Central memory CD8-positive, alpha-beta T cell (primary cell): ENCODE measurements at regions not wholly inside any gene's neighbourhood (a gene's known extent, or its start where the extent isn't known, plus 50 kb on each side); places are given as distances from the start of the nearest gene placed in this dataset.
A peak's percentile ranks its signal among the peaks of the same experiment; 100 is the strongest.
"Not testable (repeated sequence)": the region's sequence is repeated elsewhere in the genome, so short reads cannot be mapped to it uniquely, and the experiment has no call there.

Experiments
- ATAC-seq: fragments of 150-1000 bp; cut with Tn5 transposase; replicated peaks from 2 replicates; pipeline ENCODE4 v1.10.0; 2022; ENCODE audit warnings: mild to moderate bottlenecking, moderate FRiP score, moderate number of reproducible peaks; ENCODE audit not compliant: poor library complexity, severe bottlenecking; ENCODE audit errors: extremely low read depth
- DNase-seq, 2 donors: peaks; one replicate each; pipeline ENCODE4 v3.0.0; 2021; ENCODE audit warnings: low spot score in 2 of 2
- H3K27ac Mint-ChIP-seq: one replicate; pipeline ENCODE4 v1.8.0; 2022; ENCODE audit warnings: low read depth, mild to moderate bottlenecking, moderate library complexity, mixed read lengths
- H3K27me3 Mint-ChIP-seq: one replicate; pipeline ENCODE4 v1.8.0; 2022; ENCODE audit warnings: mixed read lengths
- H3K36me3 Mint-ChIP-seq: one replicate; pipeline ENCODE4 v1.8.0; 2022; ENCODE audit warnings: mild to moderate bottlenecking, moderate library complexity, mixed read lengths; ENCODE audit not compliant: insufficient read depth
- H3K4me1 Mint-ChIP-seq: one replicate; pipeline ENCODE4 v1.8.0; 2022; ENCODE audit warnings: mixed read lengths
- H3K4me3 Mint-ChIP-seq: one replicate; pipeline ENCODE4 v1.8.0; 2022; ENCODE audit warnings: mild to moderate bottlenecking, moderate library complexity, mixed read lengths
- H3K9me3 Mint-ChIP-seq: one replicate; pipeline ENCODE4 v1.8.0; 2022; ENCODE audit warnings: mixed read lengths

DNA sequence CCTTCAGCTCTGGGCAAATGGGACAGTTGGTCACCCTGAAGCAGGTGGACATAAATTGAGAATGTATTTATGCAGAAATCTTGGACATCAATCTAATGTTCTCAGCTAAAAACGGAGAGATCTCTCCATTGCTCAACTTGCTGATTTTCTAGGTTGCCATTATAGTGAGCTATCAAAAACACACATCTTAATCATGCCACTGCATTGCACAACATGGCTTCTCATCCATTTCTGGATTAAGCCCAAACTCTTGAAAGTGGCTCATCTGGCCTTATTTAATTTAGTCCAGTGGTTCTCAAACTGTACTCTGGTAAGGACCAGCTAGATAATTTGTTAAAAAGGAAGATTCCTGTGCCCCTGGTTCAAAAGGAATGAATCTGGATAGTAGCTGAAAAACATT lies 324.9 kb upstream of the CITED2 start:
- no peaks in the 10 kb centered on the region for H3K4me1 Mint-ChIP-seq
- no peaks in the 10 kb centered on the region for H3K36me3 Mint-ChIP-seq
- H3K27me3 Mint-ChIP-seq = no peaks in the 10 kb centered on the region
- no peak overlapping the region for H3K27ac Mint-ChIP-seq
- ATAC-seq (no peak), DNase-seq (no peak)
- no peaks in the 10 kb centered on the region for H3K9me3 Mint-ChIP-seq
- no peak overlapping the region for H3K4me3 Mint-ChIP-seq

GRCh38 chr6:139698526-139699176 lies 324.2 kb upstream of the CITED2 start:
- H3K36me3 Mint-ChIP-seq = no peaks in the 10 kb centered on the region

DNA sequence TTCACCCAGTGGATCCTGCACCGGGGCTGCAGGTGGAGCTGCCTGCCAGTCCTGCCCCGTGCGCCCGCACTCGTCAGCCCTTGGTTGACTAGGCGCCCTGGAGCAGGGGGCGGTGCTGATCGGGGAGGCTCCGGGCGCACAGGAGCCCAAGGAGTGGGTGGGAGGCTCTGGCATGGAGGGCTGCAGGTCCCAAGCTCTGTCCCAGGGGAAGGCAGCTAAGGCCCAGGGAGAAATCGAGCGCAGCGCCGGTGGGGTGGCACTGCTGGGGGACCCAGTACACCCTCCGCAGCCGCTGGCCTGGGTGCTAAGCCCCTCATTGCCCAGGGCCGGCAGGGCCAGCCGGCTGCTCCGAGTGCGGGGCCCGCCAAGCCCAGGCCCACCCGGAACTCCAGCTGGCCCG lies 323.4 kb upstream of the CITED2 start:
- not testable (repeated sequence) for H3K27ac Mint-ChIP-seq, H3K4me3 Mint-ChIP-seq, ATAC-seq, H3K27me3 Mint-ChIP-seq, H3K36me3 Mint-ChIP-seq, H3K9me3 Mint-ChIP-seq, DNase-seq, H3K4me1 Mint-ChIP-seq

More at GRCh38 chr6:139698526-139699176, 324.2 kb upstream of the CITED2 start:
- Mint-ChIP-seq H3K27me3 (no peaks in the 10 kb centered on the region), H3K27ac (no peak overlapping the region), H3K4me1 (no peaks in the 10 kb centered on the region), H3K4me3 (no peak overlapping the region), H3K9me3 (no peaks in the 10 kb centered on the region)
- ATAC-seq = no peak
- DNase-seq = no peak

- not testable (repeated sequence) for H3K27me3 Mint-ChIP-seq, H3K27ac Mint-ChIP-seq, DNase-seq, H3K36me3 Mint-ChIP-seq, ATAC-seq, H3K9me3 Mint-ChIP-seq, H3K4me1 Mint-ChIP-seq
- H3K4me3 Mint-ChIP-seq = peak overlapping the region; percentile 69
Observed at GRCh38 chr6:139696991-139697390, 322.5 kb upstream of the CITED2 start.

- H3K4me1 Mint-ChIP-seq = no peaks in the 10 kb centered on the region
Observed at GRCh38 chr6:139695361-139695760, 320.9 kb upstream of the CITED2 start.

DNA sequence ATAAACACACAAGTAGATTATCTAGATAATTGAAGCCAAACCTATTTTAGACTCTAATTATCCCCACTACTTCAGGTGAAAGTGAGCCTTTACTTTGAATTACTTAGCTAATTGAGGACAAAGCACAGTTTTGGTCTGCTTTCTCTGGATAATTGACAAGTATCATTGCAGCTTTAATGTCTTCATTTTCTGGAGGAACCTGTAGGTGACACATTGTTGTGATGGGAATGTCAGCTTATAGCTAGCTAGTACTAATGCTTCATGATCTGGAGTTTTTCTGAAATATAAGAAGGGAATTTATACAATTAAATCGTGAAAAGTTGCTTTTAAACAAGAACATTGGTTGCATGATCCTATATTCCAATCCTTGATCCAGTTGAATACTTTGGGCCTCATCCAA lies 319.3 kb upstream of the CITED2 start:
- Mint-ChIP-seq H3K4me1 (no peaks in the 10 kb centered on the region), H3K27me3 (no peaks in the 10 kb centered on the region), H3K4me3 (no peak overlapping the region), H3K9me3 (no peaks in the 10 kb centered on the region), H3K36me3 (no peaks in the 10 kb centered on the region), H3K27ac (no peak overlapping the region)
- ATAC-seq = no peak
- no peak for DNase-seq

More at GRCh38 chr6:139695361-139695760, 320.9 kb upstream of the CITED2 start:
- H3K27ac Mint-ChIP-seq = no peak overlapping the region
- no peak overlapping the region for H3K4me3 Mint-ChIP-seq
- ATAC-seq = no peak
- no peaks in the 10 kb centered on the region for H3K36me3 Mint-ChIP-seq
- no peaks in the 10 kb centered on the region for H3K9me3 Mint-ChIP-seq
- DNase-seq = no peak
- no peaks in the 10 kb centered on the region for H3K27me3 Mint-ChIP-seq

DNA sequence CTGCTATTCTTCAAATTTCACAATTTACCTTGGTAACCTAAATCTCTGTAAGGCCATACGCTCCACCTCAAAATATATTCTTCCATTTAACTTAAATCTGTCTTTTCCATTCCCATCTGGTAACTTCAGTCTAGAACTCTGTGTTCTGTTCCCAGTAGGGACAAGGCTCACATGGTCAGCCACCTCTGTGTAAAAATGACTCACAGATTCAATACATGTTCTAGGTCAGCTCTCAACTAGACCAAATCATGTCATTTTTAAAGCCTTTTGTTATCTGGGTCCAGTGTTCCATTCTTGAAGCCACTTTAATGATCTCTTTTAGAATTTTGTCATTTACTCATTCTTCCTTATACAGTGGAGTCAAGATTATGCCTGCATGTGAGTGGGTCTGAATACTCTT lies 315.6 kb upstream of the CITED2 start:
- no peak overlapping the region for H3K4me3 Mint-ChIP-seq
- H3K27me3 Mint-ChIP-seq = peaks cover 15% of the 10 kb centered on the region
- H3K4me1 Mint-ChIP-seq = no peaks in the 10 kb centered on the region
- ATAC-seq (no peak), DNase-seq (no peak)
- no peaks in the 10 kb centered on the region for H3K9me3 Mint-ChIP-seq
- no peak overlapping the region for H3K27ac Mint-ChIP-seq
- no peaks in the 10 kb centered on the region for H3K36me3 Mint-ChIP-seq

- ATAC-seq (no peak), DNase-seq (no peak)
- no peak overlapping the region for H3K4me3 Mint-ChIP-seq
- H3K9me3 Mint-ChIP-seq = no peaks in the 10 kb centered on the region
- H3K27ac Mint-ChIP-seq = no peak overlapping the region
- H3K27me3 Mint-ChIP-seq = peaks cover 15% of the 10 kb centered on the region
- no peaks in the 10 kb centered on the region for H3K36me3 Mint-ChIP-seq
- no peaks in the 10 kb centered on the region for H3K4me1 Mint-ChIP-seq
Observed at GRCh38 chr6:139687055-139687454, 312.6 kb upstream of the CITED2 start.

DNA sequence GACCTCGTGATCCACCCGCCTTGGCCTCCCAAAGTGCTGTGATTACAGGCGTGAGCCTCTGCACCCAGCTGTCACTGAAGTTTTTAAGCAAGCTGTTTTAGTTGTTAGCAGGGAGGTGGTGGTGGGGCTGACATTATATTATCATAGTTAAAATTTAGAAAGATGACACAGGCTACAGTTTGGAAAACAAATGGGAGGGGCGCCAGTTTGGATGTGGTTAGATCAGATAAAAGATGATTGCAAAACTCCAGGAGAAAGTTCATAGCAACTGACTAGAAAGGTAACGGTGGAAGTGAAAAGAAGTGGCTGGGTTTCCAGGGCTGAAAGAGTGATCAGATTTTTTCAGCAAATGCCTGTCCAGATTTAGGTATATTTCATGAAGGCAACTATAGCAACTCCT lies 311.9 kb upstream of the CITED2 start:
- no peak overlapping the region for H3K4me3 Mint-ChIP-seq
- no peaks in the 10 kb centered on the region for H3K9me3 Mint-ChIP-seq
- H3K27me3 Mint-ChIP-seq = peaks cover 15% of the 10 kb centered on the region
- H3K27ac Mint-ChIP-seq = no peak overlapping the region
- DNase-seq (no peak), ATAC-seq (no peak)
- H3K36me3 Mint-ChIP-seq = no peaks in the 10 kb centered on the region
- no peaks in the 10 kb centered on the region for H3K4me1 Mint-ChIP-seq

DNA sequence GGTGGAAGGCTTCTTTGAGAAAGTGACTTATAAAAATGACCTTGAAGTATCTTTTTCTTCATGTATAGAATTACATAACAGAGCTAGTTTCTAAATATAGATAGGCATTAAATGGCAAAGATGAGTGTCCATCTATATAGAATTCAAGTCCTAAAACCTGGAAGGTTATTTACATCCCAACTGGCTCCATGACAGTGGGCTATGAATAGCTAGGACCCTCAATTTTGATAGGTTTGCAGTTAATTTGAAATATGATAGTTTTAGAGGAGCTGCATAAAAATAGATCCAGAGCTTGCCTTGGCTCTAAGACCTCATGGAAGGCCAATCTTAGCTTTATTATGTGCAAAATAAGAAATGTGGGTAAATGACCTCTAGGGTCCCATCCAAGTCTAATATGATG lies 310.6 kb upstream of the CITED2 start:
- Mint-ChIP-seq H3K4me1 (no peaks in the 10 kb centered on the region), H3K27me3 (peaks cover 15% of the 10 kb centered on the region), H3K4me3 (no peak overlapping the region), H3K27ac (no peak overlapping the region), H3K36me3 (no peaks in the 10 kb centered on the region), H3K9me3 (no peaks in the 10 kb centered on the region)
- ATAC-seq (no peak), DNase-seq (no peak)

DNA sequence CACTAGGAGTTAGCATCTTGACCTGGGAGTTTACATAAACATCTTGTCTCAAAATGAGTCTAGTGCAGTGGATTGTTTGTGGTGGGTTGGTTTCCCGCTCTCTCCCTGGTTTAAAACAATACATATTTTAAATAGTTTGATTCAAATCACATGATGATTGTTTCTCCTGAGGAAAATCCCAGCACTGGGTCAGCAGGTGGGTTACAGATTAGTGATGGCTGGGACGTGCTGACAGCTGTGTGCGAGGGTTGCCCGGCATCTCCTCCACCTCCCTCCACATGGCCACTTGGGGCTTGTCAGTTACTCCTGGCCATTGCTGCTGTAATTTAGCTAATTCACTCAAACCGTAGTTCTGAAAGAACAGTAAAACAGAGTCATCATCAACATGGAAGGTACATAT lies 306.4 kb upstream of the CITED2 start:
- DNase-seq = no peak
- H3K9me3 Mint-ChIP-seq = no peaks in the 10 kb centered on the region
- H3K4me3 Mint-ChIP-seq = no peak overlapping the region
- no peak for ATAC-seq
- H3K27ac Mint-ChIP-seq = no peak overlapping the region
- no peaks in the 10 kb centered on the region for H3K27me3 Mint-ChIP-seq
- no peaks in the 10 kb centered on the region for H3K4me1 Mint-ChIP-seq
- no peaks in the 10 kb centered on the region for H3K36me3 Mint-ChIP-seq

DNA sequence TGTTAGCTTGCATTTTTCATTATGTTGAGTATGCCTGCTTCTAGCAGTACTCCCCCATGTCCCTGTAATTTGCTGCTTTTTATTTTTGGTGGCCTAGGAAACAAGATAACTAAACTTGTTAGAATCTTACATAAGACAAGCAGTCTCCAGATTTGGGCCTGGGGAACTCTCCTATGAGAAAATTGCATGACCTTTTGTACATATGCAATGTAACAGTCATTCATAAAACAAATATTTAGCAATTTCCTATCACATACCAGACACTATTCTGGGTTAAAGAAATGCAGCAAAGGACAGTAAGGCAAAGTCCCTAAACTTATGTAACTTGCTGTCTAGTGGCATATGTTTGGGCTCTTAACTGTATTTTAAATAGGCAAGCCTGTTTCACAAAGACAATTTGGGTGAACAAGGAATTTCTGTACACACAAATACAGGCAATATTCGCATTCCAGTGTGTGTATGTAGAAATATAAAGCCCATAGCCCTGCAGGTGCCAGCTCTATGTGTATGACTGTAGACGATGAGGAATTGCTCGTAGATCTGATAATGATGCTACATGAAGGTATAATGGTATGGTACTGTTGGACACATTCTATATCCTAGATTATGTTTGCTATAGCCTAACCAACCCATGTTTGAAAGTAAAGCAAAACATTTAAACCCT lies 305.2 kb upstream of the CITED2 start:
- H3K27me3 Mint-ChIP-seq = no peaks in the 10 kb centered on the region

DNA sequence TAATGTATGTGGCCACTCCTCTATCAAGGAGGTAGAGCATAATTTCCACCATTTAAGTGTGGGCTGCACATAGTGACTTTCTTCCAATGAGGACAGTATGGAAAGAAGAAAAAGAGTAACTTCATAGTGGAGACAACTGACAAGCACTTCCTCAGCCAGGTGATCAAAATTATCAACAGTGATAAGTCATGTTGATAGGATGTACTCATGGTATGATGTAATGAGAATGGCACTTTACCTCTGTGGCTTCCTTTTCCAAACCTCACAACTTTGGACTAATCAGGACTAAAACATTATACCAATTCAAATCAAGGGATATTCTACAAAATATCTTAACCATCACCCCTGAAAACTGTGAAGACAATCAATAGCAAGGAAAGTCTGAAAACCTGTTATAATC lies 302.3 kb upstream of the CITED2 start:
- Mint-ChIP-seq H3K27me3 (no peaks in the 10 kb centered on the region), H3K4me1 (no peaks in the 10 kb centered on the region), H3K36me3 (no peaks in the 10 kb centered on the region), H3K9me3 (no peaks in the 10 kb centered on the region), H3K27ac (no peak overlapping the region), H3K4me3 (no peak overlapping the region)
- DNase-seq = no peak
- no peak for ATAC-seq

More for the DNA sequence above, 305.2 kb upstream of the CITED2 start:
- H3K36me3 Mint-ChIP-seq = no peaks in the 10 kb centered on the region
- ATAC-seq (no peak), DNase-seq (no peak)
- H3K27ac Mint-ChIP-seq = no peak overlapping the region
- no peaks in the 10 kb centered on the region for H3K9me3 Mint-ChIP-seq
- no peaks in the 10 kb centered on the region for H3K4me1 Mint-ChIP-seq
- no peak overlapping the region for H3K4me3 Mint-ChIP-seq
